Testis (tissue), 2 donors: ENCODE measurements at regions not wholly inside any gene's neighbourhood (a gene's known extent, or its start where the extent isn't known, plus 50 kb on each side); places are given as distances from the start of the nearest gene placed in this dataset.
A peak's percentile ranks its signal among the peaks of the same experiment; 100 is the strongest.

Experiments
- DNase-seq: peaks from one replicate; pipeline ENCODE4 v3.0.0-alpha.2; 2019
- H3K27ac ChIP-seq, 2 donors: fragments of 200-600 bp; sonication (generic); one replicate each; pipeline ENCODE4 v1.5.1; 2019
- H3K27me3 ChIP-seq: fragments of 200-600 bp; sonication (generic); one replicate; pipeline ENCODE4 v1.5.1; 2019
- H3K36me3 ChIP-seq: fragments of 200-600 bp; sonication (generic); one replicate; pipeline ENCODE4 v1.5.1; 2017; ENCODE audit warnings: low read depth; ENCODE audit errors: missing control alignments
- H3K4me1 ChIP-seq: fragments of 200-600 bp; sonication (generic); one replicate; pipeline ENCODE4 v1.5.1; 2019
- H3K4me3 ChIP-seq, 2 donors: fragments of 200-600 bp; sonication (generic); one replicate each; pipeline ENCODE4 v1.5.1; 2017 to 2019
- H3K9me3 ChIP-seq: fragments of 200-600 bp; sonication (generic); one replicate; pipeline ENCODE4 v1.5.1; 2017
- POLR2A ChIP-seq: fragments of 450-650 bp; IDR thresholded peaks from one replicate; pipeline ENCODE4 v1.6.1; 2017; ENCODE audit warnings: antibody characterized with exemption, mild to moderate bottlenecking, moderate library complexity
- WGBS, 2 donors: methylation state at CpG; one replicate each; pipeline ENCODE4 v1.1.5; 2018; 5-methylcytosine and 5-hydroxymethylcytosine counted together
- intact Hi-C: fragments of 100-400 bp; cut with DNase I; formaldehyde crosslinking; loops from one replicate; pipeline ENCODE4 v1.15.1; 2023; ENCODE audit warnings: low total_unique reads
- TF ChIP-seq, protein P1 (sequence below), 3 experiments: fragments of 450-650 bp in 2 of 3; fragments of 200-600 bp in 1 of 3; sonication (generic) in 1 of 3; IDR thresholded peaks; one replicate each; pipeline ENCODE4 v1.5.1; 2016 to 2019; ENCODE audit warnings: antibody characterized with exemption in 3 of 3, mild to moderate bottlenecking in 2 of 3, moderate library complexity in 1 of 3

DNA sequence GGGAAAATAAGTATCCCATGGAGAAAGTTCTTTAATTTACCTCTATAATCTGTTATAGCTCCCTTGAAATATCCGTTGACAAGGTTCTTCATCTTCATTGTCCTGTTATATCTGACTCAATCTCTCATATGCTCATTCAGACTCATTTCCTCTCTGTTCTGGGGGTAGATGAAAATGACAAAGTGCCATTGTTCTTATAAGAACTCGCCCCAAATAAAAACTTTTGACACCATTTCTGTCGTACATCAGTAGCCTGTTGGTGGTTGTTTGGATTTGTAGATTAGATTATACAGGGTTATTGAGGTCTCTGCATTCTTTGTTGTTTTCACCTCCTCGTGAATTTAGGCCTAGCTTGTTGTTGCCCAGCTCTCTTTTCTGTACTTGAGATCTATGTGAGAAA is 55.2 kb upstream of the IPO9 start:
- TF ChIP-seq POLR2A: no peak
- TF ChIP-seq, protein P1, sequence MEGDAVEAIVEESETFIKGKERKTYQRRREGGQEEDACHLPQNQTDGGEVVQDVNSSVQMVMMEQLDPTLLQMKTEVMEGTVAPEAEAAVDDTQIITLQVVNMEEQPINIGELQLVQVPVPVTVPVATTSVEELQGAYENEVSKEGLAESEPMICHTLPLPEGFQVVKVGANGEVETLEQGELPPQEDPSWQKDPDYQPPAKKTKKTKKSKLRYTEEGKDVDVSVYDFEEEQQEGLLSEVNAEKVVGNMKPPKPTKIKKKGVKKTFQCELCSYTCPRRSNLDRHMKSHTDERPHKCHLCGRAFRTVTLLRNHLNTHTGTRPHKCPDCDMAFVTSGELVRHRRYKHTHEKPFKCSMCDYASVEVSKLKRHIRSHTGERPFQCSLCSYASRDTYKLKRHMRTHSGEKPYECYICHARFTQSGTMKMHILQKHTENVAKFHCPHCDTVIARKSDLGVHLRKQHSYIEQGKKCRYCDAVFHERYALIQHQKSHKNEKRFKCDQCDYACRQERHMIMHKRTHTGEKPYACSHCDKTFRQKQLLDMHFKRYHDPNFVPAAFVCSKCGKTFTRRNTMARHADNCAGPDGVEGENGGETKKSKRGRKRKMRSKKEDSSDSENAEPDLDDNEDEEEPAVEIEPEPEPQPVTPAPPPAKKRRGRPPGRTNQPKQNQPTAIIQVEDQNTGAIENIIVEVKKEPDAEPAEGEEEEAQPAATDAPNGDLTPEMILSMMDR (IDR thresholded peaks at IDR 0.05): no peak
- intact Hi-C loops: no loop called here
- no peaks in the 10 kb centered on the region for H3K27me3 ChIP-seq
- H3K27ac ChIP-seq: no peak overlapping the region
- WGBS, 2 donors: 59 to 72% methylated on average over 4 of the region's 4 CpGs
- H3K4me1 ChIP-seq: peaks cover 7% of the 10 kb centered on the region
- no peaks in the 10 kb centered on the region for H3K9me3 ChIP-seq
- H3K36me3 ChIP-seq: no peaks in the 10 kb centered on the region
- no peak overlapping the region for H3K4me3 ChIP-seq
- DNase-seq: no peak

DNA sequence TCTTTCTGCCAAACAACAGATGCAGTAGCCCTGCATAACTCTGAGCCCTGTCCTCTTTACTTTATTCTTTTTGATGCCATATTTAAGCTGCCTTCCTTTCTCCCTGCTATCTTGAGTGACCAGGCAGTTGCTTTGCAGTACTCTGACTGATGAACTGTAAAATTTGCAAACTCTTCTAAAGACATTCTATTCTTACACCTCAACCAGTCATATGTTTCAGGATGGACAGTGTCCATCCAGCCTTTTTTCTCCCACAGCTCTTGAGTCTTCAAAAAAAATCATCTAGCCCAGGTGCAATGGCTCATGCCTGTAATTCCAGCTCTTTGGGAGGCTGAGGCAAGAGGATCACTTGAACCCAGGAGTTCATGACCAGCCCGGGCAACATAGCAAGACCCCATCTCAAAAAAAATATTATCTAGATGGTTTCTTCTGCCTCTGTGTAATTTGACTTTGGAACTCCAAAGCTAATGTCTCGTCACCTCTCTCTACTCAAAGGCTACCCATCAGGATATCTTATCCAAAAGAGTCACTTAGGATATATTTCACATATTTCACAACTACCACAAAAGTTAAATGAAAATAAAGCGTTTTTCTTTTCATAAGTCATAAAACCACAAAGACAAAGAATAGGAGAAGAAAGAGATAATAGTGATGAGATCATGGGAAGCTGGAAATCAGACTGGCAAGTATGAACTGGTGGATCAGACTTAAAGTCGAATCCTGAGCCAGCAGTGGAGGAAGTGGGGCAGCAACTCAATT is 54.6 kb upstream of the IPO9 start:
- no peak for DNase-seq
- H3K9me3 ChIP-seq: no peaks in the 10 kb centered on the region
- no peaks in the 10 kb centered on the region for H3K27me3 ChIP-seq
- H3K4me1 ChIP-seq: peaks cover 4% of the 10 kb centered on the region
- intact Hi-C loops: no loop called here
- no peaks in the 10 kb centered on the region for H3K36me3 ChIP-seq
- H3K4me3 ChIP-seq: no peak overlapping the region
- H3K27ac ChIP-seq: no peak overlapping the region
- WGBS, 2 donors: 83 to 90% methylated on average over 4 of the region's 4 CpGs
- TF ChIP-seq, protein P1 (IDR thresholded peaks at IDR 0.05): no peak
- no peak for TF ChIP-seq POLR2A

DNA sequence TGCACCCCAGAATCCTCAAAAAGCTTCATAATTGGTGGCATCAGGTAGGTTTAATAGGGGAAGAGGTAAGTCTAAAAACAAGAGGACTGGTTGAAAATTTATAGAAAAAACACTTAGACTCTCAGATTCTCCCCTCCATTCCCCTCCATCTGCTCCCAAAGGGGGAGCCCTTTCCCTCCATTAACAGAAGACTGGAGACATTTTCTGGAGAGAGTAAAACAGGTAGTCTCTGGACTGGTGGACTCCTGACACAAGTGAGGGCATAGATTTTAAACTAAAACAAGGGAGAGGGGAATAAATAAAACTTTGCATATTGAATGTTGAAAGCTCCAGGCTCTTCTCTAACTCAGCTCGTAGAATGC is 54.0 kb upstream of the IPO9 start:
- intact Hi-C loops: no loop called here
- TF ChIP-seq, protein P1 (IDR thresholded peaks at IDR 0.05): no peak
- no peak for TF ChIP-seq POLR2A
- WGBS, 2 donors: 38 to 52% methylated on average over 1 of the region's 1 CpG

DNA sequence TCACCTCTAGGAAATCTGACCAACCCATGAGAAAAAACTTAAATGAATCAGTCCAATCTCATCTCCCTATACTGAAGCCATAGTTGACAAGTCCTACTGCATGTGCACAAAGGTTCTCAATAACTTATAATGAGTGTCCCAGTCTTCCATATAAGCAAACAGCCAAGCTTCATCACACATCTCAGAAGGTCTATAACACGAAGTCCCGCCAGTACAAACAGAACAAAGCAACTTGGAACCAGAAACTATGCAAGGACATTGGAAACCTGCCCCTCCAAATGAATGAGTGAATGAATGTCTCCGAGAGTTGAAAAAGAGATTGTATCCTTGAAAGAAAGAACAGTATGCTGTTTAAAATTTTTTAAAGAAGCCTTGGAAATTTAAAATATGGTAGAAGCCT is 53.6 kb upstream of the IPO9 start:
- intact Hi-C loops: no loop called here
- DNase-seq: peak; percentile 46

More for the DNA sequence above, 54.0 kb upstream of the IPO9 start:
- Histone ChIP-seq H3K4me1 (peaks cover 8% of the 10 kb centered on the region), H3K27me3 (no peaks in the 10 kb centered on the region), H3K27ac (no peak overlapping the region), H3K36me3 (no peaks in the 10 kb centered on the region), H3K9me3 (no peaks in the 10 kb centered on the region), H3K4me3 (no peak overlapping the region)
- no peak for DNase-seq

More for the DNA sequence above, 53.6 kb upstream of the IPO9 start:
- Histone ChIP-seq H3K27ac (no peak overlapping the region), H3K9me3 (no peaks in the 10 kb centered on the region), H3K36me3 (no peaks in the 10 kb centered on the region), H3K27me3 (no peaks in the 10 kb centered on the region), H3K4me1 (peaks cover 8% of the 10 kb centered on the region), H3K4me3 (no peak overlapping the region)
- TF ChIP-seq, protein P1 (IDR thresholded peaks at IDR 0.05): no peak
- TF ChIP-seq POLR2A: no peak
- 45 to 61% methylated on average over 3 of the region's 3 CpGs for WGBS, 2 donors
